GM12891 (cell line): ENCODE measurements at regions not wholly inside any gene's neighbourhood (a gene's known extent, or its start where the extent isn't known, plus 50 kb on each side); places are given as distances from the start of the nearest gene placed in this dataset.

Source experiments
- POLR2A ChIP-seq: IDR thresholded peaks from 2 replicates; pipeline ENCODE4 v1.6.1; 2011; ENCODE audit warnings: low read depth, low read length, control low read depth
- POLR2AphosphoS5 ChIP-seq: IDR thresholded peaks from 2 replicates; pipeline ENCODE4 v1.6.1; 2011; ENCODE audit warnings: low read depth, low read length, control low read depth
- SPI1 ChIP-seq: IDR thresholded peaks from 2 replicates; pipeline ENCODE4 v1.6.1; 2011; ENCODE audit warnings: low read depth, low read length, control low read depth

DNA sequence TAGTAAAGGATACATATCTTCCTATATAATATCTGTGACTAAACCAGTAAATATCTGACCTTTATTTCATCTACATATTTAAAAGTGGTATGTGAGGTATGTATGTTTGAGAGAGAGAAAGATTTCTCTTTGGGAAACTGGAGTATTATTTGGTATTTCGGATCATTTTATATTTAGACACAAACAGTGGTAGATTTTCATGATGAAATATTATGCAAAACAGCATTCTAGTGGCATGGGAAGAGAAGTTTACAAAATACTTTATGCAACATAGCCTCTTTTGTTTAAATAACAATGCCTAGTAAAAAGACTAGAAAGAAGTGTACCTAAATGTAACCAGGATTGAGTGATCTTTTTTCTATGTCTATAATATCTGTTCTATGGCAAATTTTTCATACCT, 98.6 kb upstream of the TMEM168 start:
- TF ChIP-seq POLR2A = no peak
- TF ChIP-seq SPI1 = no peak
- TF ChIP-seq POLR2AphosphoS5 = no peak
